ENCODE measurements at regions not wholly inside any gene's neighbourhood (a gene's known extent, or its start where the extent isn't known, plus 50 kb on each side); places are given as distances from the start of the nearest gene placed in this dataset.
"Not testable (repeated sequence)": the region's sequence is repeated elsewhere in the genome, so short reads cannot be mapped to it uniquely, and the experiment has no call there.

GRCh38 chr9:25255216-25255615 is 423.0 kb downstream of the TUSC1 start:
- DNase-seq: no peak

- no peak for DNase-seq
These were observed 424.2 kb downstream of the TUSC1 start for GRCh38 chr9:25254051-25254450.

DNA sequence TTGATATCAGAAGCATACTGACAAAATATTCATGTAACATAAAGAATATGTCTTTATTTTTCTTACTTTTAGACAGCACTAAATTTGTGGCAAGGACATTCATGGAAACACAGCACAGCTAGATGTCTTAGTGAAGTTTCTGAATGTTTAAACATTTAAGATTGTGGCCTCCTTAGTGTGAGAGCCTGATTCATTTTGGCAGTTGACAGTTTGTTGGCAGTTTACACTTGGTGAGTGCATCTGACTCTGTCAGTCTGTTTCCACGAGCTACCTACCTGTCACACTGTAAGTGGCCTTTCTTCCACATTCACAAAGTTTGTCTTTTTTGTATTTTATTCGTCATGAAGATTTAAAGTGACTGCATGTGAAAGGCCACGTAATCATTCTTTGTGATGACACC is 436.8 kb downstream of the TUSC1 start:
- DNase-seq: no peak

GRCh38 chr9:25226901-25227686 is 451.1 kb downstream of the TUSC1 start:
- no peak for DNase-seq

DNA sequence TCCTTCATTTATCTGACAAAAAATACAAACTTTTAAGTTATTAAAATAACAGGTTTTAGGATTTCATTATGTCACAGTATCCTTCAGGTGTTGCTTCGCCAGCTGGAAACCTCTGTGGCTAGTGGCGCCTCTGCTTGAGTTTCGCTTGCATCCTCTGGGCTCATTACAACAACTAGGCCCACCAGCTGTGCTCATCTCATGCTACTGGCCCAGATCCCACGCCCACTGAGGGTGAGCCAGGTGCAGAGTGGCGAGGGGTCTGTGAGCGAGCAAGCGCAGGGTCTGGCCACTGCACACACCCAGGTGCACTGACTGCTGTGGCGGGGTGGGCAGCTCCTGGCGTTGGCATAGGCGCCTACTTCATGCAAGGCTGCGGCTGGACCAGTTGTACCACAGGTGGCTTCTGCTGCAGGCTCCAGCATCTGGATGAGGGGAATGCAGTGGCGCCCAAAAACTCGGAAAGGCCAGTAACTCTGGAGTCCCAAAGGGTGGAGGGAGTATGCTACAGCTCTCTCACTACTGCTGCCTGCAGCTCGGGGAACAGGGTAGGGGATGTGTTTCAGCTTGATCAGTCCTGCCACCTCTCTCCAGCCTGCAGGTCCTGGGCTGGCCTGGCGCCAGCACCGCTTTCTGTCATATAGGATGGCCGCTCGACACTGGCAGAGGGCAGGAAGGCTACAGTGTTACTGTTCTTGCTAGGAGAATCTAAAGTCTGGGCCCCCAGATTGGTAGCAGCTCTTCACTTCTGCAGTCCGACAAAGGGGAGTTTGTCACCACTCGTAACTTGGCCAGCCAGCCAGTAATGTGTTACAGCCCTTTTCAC is 452.1 kb downstream of the TUSC1 start:
- no peak for DNase-seq

DNA sequence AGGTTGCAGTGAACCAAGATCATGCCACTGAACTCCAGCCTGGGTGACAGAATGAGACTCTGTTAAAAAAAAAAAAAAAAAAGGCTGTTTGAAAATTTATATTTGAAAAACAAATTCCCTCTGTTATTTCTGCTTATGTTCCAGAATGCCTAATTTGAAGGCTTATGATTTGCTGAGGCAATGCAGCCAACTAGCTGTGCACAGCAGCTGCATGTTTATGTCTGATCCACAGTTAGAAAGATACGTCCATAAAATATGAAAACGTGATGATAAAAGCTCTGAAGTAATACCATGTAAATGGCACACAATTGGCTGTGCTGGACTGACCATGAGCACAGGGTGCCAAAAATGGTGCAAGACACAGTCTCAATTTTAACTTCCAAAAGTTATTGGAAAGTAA is 453.2 kb downstream of the TUSC1 start:
- no peak for DNase-seq

- DNase-seq: no peak
These were observed 453.9 kb downstream of the TUSC1 start for GRCh38 chr9:25224309-25224708.

DNA sequence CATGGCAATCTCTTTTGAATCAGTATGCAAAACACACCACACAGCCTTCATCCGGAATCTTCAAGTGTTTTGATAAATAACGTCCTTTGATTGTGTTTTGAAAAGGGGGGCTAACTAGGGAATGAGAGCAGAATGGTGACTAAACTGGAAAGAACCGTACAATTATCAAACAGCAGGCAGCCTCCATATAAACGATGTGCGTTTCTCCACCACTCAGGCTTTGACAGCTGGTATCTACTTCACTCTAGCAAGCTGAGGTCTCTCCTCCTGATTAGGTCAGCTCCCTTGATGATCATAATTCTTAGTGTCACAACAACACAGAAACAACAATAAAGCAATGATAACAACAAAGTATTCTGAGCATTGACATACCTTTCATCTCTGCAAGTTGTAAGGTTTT is 465.9 kb downstream of the TUSC1 start:
- DNase-seq: no peak

GRCh38 chr9:25207402-25208195 is 470.6 kb downstream of the TUSC1 start:
- DNase-seq: no peak

GRCh38 chr9:25206027-25206426 is 472.2 kb downstream of the TUSC1 start:
- no peak for DNase-seq

- no peak for DNase-seq
These were observed 473.0 kb downstream of the TUSC1 start for GRCh38 chr9:25205285-25205684.

GRCh38 chr9:25177858-25178257 is 500.4 kb downstream of the TUSC1 start:
- no peak for DNase-seq

DNA sequence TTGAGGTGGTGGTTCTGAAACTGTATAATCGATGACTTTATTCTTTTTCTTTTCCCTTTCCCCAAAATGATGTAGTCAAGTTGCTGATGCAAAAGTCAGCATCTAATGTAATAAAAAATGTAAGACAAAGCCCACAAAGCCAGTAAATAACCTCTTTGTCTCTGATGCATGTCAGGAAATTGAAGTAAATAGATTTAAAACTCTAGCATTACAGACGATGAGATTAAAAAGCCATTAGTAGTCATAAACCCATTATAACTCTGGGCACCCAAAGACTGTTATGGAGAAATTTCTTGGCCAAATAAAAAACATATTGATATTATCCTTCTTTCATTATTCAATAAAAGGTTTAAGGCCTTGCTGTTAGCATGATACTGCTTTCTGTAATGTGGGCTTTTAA is 548.7 kb downstream of the TUSC1 start:
- no peak for DNase-seq

GRCh38 chr9:25121811-25122210 is 556.4 kb downstream of the TUSC1 start:
- DNase-seq: no peak

DNA sequence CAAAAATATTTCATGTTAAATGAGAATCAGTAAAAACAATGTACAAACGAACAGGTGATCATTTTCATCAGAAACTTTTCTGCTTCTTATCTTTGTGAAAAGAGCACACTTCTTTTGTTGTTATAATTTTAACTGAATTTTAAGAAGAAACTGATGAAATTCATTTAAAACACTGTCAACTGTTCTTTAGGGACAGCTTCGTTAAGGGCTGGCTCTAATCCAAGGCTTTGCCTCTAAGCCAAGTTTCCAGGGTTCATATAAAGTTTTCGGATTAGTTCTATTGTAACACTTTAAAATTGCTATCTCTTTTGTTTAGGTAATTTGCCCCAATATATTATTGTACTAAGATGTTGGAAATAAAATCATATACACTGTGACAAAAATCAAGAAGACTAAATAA is 559.2 kb downstream of the TUSC1 start:
- DNase-seq: no peak

GRCh38 chr9:25117791-25118190 is 560.5 kb downstream of the TUSC1 start:
- DNase-seq: no peak

DNA sequence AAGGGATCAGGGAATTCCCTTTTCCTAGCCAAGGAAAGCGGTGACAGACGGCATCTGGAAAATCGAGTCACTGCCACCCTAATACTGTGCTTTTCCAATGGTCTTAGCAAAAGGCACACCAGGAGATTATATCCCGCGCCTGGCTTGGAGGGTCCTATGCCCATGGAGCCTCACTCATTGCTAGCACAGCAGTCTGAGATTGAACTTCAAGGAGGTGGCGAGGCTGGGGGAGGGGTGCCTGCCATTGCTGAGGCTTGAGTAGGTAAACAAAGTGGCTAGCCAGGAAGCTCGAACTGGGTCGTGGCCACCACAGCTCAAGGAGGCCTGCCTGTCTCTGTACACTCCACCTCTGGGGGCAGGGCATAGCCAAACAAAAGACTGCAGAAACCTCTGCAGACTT is 556.5 kb upstream of the IZUMO3 start:
- DNase-seq: not testable (repeated sequence)

DNA sequence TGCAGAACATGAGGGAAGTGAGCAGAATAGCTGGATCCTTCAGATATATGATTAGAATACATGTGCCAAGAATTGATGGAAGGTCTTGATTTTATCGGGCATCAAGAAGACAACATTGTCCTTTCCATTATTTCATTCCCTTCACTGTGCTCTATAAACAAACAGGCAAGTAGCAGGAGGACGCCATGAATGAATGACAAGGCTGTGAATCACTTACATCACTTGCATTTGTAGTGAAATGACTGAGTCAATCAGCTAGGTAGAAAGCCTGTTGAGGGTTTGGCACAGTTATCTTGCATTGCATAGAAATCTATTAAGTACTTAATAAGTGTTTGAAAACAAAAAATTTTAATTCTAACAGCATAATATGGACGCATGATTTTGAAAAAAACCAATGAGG is 548.8 kb upstream of the IZUMO3 start:
- no peak for DNase-seq

- no peak for DNase-seq
These were observed 532.5 kb upstream of the IZUMO3 start for GRCh38 chr9:25078202-25078601.

DNA sequence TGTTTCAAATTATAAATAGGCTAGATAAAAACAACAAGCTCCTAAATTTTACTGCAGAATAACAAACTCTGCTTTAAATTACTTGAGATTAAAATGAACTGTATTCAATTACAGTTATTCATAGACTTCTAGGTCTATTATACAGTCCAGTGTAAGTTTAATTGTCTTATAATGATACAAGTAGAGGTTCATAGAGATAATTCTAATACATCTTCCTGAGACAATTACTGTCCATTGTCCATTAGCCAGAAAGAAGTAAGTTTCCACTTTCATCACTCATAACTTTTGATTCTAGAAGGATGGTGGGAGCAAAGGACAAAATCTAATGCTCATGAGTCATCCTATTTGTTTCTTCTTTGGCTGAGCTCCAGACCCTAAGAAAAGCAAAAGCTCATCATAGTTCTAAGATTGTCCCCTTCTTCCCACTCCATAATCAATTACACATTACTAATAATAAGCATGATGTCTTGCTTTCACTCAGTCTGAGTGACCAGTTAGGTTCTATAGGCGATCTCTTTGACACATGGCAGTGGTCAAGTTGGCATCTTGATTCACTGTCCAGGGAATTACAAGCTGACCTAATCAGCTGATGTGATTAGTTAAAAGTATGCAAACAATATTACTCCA is 502.5 kb upstream of the IZUMO3 start:
- DNase-seq: no peak

DNA sequence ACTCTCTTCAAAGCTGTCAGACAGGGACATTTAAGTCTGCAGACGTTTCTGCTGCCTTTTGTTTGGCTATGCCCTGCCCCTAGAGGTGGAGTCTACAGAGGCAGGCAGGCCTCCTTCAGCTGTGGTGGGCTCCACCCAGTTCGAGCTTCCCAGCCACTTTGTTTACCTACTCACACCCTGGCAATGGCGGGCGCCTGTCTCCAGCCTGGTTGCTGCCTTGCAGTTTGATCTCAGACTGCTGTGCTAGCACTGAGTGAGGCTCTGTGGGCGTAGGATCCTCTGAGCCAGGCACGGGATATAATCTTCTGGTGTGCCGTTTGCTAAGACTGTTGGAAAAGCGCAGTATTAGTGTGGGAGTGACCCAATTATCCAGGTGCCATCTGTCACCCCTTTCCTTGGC is 499.8 kb upstream of the IZUMO3 start:
- DNase-seq: not testable (repeated sequence)

- no peak for DNase-seq
These were observed 484.0 kb upstream of the IZUMO3 start for GRCh38 chr9:25029743-25030142.

GRCh38 chr9:25025686-25026085 is 480.0 kb upstream of the IZUMO3 start:
- DNase-seq: no peak

All from SHP77 (cell line).